ENCODE measurements at regions not wholly inside any gene's neighbourhood (a gene's known extent, or its start where the extent isn't known, plus 50 kb on each side); places are given as distances from the start of the nearest gene placed in this dataset.
"Not testable (repeated sequence)": the region's sequence is repeated elsewhere in the genome, so short reads cannot be mapped to it uniquely, and the experiment has no call there.

GRCh38 chr3:195969838-195970776, 61.8 kb upstream of the TNK2 start:
- not testable (repeated sequence) for DNase-seq

- DNase-seq: not testable (repeated sequence)
Observed at GRCh38 chr3:195969341-195969740, 61.0 kb upstream of the TNK2 start.

GRCh38 chr3:195968104-195968503, 59.8 kb upstream of the TNK2 start:
- DNase-seq: not testable (repeated sequence)

- DNase-seq: not testable (repeated sequence)
Observed at GRCh38 chr3:195967387-195967720, 59.0 kb upstream of the TNK2 start.

- not testable (repeated sequence) for DNase-seq
Observed at GRCh38 chr3:195966563-195967386, 58.4 kb upstream of the TNK2 start.

- DNase-seq: not testable (repeated sequence)
Observed at GRCh38 chr3:195965217-195965616, 56.9 kb upstream of the TNK2 start.

- DNase-seq: not testable (repeated sequence)
Observed at GRCh38 chr3:195964318-195965107, 56.2 kb upstream of the TNK2 start.

GRCh38 chr3:195962222-195962621, 53.9 kb upstream of the TNK2 start:
- DNase-seq: not testable (repeated sequence)

- DNase-seq: peak; percentile 63
Observed at GRCh38 chr3:195960971-195961775, 52.8 kb upstream of the TNK2 start.

GRCh38 chr3:195960164-195960563, 51.8 kb upstream of the TNK2 start:
- DNase-seq: not testable (repeated sequence)

- DNase-seq: not testable (repeated sequence)
Observed at GRCh38 chr3:195959367-195960157, 51.2 kb upstream of the TNK2 start.

GRCh38 chr3:195958736-195959135, 50.4 kb upstream of the TNK2 start:
- not testable (repeated sequence) for DNase-seq
